ENCODE measurements at regions not wholly inside any gene's neighbourhood (a gene's known extent, or its start where the extent isn't known, plus 50 kb on each side); places are given as distances from the start of the nearest gene placed in this dataset.
"Not testable (repeated sequence)": the region's sequence is repeated elsewhere in the genome, so short reads cannot be mapped to it uniquely, and the experiment has no call there.

DNA sequence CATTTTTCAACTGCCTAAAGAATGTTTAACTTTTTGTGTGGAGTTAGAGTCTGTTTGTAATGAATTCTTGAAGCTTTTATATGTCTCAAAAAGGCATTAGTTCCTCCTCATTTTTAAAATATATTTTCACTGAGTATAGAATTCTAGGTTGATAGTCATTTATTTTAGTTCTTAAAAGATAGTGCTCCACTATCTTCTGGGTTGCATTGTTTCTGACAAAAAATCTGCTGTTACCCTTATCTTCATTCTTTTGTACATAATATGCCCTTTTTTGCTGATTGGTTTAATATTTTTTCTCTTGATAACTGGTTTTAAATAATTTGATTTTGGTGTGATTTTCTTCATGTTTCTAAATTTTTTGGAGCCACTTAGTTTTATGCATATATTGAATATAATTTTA lies 754.7 kb upstream of the GYPC start:
- DNase-seq: no peak

DNA sequence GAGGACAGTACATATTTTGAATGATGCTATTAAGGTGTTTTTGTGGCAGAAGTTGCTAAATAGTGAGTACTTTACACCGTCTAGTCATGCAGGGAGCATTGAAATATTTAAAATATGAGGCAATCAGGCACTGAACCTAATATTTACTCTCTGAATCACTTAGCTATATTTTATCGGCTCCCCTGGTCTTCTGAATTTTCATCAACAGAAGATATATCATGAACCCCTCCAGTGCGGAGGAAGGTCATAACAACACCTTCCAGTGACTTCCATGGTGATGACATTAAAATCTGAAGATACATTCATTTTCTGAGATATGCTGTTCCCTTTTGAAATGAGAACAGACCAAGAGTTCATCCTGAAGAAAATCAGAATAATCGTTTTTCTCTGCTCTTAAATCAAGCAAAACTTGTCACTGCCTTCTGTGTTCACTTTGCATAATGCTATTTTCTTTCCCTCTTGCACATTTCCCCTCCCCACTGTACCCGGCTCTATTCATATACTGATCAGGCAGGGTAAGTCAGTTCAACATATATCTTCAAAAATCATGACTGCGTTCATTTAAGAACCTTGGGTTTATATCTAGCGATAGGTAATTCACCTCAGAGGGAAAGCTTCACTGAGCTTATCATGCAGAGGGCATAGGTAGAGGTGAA lies 729.9 kb upstream of the GYPC start:
- DNase-seq: no peak

DNA sequence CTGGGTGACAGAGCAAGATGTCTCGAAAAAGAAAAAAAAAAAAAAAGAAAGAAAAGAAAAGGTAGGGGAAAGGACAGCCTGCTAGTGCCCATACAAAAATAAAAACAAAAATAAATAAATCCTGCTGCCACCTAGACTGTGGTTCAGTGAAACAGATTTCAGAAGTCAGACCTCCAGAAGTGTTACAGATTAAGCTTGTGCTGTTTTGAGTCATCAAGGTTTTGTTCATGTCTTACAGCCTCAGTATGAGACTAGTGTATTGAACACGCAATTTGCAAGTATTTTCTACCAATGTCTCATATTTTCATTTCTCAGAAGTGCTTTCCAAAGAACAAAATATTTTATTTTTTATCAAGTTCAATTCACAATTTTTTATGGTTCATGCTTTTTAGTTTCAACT lies 720.4 kb upstream of the GYPC start:
- DNase-seq: no peak

DNA sequence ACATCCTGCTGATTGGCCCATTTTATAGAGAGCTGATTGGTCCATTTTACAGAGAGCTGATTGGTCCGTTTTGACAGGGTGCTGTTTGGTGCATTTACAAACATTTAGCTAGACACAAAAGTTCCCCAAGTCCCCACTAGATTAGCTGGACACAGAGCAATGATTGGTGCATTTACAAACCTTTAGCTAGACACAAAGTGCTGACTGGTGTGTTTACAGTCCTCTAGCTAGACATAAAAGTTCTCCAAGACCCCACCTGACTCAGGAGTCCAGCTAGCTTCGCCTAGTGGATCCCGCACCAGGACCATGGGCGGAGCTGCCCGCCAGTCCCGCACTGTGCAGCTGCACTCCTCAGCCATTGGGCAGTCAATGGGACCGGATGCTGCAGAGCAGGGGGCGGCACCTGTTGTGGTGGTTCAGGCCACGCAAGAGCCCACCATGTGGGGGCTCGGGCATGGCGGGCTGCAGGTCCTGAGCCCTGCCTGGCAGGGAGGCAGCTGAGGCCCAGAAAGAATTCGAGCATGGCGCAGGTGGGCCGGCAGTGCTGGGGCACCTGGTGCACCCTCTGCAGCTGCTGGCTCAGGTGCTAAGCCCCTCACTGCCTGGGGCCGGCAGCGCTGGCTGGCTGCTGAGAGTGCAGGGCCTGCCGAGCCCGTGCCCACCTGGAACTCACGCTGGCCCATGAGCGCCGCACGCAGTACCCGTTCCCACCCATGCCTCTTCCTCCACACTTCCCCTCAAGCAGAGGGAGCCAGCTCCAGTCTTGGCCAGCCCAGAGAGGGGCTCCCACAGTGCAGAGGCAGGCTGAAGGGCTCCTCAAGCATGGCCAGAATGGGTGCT lies 713.2 kb upstream of the GYPC start:
- DNase-seq: no peak

DNA sequence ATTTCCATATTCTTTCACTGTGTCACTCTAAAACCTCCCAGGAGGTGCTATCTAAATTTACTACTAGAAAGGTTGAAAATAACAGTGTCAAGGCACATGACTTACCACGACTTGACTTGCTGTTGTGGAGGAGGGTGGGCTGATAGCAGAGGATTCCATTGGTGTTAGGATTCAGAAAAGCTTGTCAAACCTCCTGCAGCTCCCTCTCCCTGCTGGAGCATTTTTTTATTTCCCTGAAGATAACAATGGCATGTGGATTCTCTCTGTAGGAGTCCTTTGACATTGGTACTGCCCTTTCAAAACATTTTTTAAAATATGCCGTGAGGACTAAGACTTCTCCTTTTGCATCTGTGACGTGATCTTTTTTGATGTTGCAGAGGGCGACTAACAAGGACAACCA lies 696.9 kb upstream of the GYPC start:
- no peak for DNase-seq

DNA sequence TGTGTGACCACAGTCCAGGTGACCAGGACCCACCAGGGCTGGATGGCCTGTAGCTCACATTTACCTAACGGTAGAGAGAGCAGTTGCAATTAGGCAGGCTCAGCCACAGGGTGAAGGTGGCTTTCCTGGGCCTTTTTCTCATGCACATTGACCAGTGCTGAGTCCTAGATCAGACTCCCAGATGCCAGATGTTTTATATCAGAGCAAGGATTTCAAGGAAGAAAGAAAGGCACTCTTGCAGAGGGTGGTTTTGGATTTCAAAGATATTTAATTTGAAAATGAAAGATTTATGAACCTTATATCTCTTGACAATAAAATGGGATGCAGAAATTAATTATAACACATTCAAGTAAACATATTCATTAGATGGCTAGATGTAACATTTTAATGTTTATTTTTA lies 694.2 kb upstream of the GYPC start:
- no peak for DNase-seq

DNA sequence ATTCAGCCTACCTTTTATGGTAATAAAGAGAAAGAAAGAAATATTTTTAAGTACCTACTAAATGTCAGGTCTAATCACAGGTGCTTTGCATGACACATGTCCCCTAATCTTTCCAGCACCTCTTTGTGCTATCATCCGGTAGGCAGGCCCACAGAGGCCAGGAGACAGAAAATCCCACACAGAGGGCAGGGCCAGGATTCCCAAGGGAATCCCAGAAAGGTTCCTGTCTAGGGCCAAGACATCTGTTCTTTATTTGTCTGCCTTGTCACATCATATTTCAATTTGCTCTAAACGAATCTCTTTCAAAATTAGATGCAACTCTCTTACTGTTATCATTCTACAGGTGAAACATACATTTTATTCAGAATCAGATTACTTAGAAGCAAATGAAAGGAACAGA lies 676.1 kb upstream of the GYPC start:
- no peak for DNase-seq

DNA sequence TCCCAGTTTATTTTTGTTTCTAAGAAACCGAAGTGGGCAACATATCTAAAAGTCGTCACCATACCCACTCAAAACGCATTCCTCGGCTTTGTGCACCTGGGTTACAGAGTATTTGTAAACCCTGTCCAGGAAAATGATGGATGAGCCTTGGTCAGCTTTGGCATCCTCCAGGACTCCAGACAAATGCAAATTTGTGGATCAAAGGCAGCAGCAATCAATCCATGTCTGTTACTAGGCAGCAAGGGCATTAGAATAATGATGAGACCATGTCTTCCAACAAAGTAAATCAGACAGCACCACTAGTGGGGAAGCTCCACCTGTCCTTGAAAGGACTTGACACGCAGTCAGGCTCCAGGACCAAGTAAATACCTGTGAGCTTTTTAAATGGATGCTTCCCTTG lies 672.6 kb upstream of the GYPC start:
- DNase-seq: no peak

DNA sequence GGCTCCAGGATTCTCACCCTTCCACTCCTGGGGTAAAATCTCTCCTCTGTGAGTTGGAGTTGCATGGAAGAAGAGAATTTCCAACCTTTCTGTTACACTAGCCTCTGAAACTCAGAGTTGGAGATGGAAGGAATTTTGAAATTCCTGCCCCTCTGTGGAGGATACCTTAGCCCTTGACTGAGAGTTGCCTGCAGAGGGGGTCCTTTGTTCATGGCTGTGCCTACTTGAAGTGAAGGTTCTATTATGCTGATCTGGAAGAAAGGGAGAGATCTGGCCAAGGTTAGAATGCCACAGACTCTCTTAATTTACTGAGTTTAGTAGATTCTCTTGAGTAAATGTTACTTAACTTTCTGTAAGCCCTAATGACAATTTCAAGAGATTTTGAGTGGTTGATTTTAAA lies 626.6 kb upstream of the GYPC start:
- DNase-seq: no peak

DNA sequence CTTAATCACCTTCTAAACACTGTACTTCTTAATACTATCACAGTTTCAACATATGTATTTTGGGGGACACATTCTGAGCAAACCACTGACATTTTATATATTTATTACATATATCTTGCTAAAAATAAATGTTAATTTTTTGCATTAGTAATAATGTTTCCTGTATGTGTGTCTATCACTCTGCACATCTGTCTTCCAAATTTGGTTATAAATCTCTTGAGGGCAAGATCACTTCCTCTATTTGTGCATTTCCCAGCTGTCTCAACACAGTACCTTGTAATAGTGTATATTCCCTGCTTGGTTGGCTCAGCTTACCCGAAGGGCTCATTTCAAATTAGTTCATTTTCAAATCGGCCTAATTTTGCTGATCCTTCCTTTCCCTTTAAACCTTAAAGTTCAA lies 617.1 kb upstream of the GYPC start:
- no peak for DNase-seq

DNA sequence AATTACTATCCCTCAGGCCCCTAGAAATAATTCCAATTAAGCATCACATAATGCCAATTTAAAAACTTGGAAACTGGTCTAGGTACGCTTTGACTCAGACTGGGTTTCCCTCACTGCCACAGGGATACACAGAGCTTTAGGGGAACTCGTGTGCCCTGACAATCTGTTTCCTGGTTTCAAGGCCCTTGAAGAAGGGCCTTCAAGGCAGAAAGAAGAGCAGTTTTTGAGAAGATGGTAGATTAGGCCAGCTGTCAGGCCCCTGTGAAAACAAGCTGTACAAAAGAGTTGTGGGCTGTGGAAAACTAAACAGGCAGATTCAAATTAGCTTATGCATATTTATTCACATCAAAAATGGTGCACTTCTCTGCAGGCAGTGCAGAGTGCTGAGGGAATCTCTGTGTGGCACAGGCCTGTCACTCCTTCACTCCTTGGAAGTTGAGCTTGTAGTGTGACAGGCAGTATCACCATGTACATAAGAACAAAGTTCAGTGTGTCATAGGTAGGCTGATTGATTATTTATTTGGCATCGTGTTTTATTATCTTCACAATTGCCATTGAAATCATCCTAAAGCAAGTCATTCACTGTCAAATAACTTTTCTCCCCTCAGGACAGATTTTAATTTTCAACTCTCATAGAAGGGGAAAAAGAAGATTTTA lies 614.4 kb upstream of the GYPC start:
- DNase-seq: no peak

DNA sequence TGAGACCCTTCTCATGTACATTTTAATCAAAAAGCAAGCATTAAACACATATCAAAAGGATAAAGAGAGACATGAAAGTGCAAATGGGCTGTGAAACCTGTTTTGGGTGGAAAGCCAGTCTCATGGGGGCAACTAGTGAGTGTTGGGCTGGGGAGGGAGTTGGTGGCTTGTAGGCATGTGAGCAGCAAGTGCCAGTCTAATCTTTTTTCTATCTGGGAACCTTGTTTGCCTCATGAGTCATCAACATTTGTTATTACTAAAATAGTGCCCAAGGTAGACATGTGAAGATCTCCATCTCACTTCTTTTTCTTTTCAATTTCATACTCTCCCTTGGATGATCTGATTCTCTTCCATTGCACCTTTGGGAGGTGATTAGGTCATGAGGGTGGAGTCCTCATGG lies 613.9 kb upstream of the GYPC start:
- no peak for DNase-seq

DNA sequence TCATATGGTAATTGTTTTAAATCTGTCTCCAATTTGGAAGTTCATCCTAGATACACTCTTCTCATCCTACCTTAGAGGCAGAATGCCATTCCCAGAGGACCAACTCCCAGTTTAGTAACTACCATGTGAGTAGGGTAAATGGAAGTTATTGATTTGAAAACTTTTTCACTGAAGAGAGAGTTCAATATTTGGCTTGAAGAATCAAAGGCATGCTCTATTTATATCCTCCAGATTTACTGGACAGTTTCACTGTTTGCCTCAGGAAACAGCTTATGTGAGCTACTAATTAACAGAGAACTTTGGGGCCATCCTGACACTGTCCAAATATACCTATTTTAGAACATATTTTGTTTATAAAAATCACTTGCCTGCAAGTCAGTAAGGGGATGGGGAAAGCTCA lies 607.2 kb upstream of the GYPC start:
- DNase-seq: no peak

DNA sequence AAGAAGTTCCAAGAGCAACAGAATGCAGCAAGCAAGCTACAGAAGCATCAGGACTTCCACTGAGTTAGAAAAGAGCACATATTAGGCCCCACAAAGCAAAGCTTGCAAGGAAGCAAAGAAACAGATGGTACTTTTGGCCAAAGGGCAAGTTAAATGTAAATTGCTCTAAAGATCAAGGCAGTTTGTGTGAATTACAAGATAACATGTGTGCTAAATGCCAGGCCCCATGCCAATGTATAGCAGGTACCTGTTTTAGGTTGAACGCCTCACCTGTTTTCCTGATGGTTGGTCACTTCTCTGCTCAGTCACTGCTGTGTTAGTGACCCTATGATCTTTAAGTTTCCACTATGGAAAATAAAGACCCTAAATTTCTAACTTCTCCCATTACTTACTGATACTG lies 606.5 kb upstream of the GYPC start:
- DNase-seq: no peak

DNA sequence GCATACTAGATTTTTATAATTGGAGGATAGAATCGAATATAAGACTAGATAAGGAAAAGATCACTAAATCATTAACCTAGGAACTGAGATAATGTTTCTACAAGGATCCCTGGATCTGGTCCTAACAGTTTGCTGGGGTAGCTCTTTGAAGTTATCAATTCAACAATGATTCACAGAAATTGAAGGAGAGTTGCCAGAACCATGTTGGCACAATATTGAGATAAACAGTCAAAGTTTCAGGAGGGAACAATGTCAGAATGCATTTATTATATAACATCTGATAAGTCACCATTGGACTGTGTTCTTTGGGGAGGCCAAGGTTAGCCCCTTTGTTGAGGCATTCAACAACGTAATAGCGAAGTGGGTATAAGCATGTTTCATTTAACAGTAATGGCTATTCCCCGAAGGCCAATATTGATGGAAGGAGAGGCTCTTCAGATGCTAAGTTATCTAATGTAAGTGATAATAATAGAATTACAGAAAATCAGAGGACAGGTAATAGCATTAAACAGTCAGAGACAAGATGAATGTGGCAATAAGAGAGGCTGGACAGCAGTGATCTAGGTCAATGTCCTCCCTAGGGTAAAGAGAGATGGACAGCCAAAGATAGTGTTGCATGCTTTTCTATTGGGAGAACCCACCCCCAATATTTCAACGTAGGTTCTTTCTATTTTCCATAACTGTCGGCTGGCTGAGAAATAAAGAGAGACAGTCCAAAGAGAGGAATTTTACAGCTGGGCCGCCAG lies 604.8 kb upstream of the GYPC start:
- DNase-seq: no peak

DNA sequence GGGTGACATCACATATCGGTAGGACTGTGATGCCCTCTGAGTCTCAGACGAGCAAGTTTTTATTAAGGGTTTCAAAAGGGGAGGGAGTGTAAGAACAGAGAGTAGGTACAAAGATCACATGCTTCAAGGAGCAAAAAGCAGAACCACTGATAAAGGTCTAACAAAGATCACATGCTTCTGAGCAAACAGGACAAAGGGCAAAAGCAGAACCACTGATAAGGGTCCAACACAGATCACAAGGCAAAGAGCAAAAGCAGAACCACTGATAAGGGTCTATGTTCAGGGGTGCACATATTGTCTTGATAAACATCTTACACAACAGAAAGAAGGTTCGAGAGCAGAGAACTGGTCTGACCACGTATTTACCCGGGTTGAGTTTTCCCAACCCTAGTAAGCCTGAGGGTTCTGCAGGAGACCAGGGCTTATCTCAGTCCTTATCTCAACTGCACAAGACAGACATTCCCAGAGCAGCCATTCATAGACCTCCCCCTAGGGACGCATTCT lies 604.2 kb upstream of the GYPC start:
- DNase-seq: not testable (repeated sequence)

DNA sequence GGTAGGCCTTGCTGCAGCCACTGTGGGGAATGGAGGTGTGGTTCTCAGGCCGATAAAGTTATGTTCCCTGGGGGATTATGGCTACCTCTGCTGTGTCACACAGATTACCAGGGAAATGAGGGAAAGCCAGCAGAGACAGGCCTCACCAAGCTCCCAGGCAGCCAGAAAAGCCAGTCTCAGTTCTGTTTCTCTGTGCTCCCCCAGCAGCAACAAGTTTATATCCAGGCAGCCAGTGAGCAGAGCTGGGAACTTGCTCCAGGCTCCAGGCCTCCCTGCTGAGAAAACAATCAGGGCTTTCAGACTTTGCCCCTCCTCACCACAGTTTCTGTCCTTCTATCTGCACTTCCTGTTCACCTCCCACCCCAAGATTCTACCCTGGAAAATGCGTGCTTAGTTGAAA lies 596.6 kb upstream of the GYPC start:
- DNase-seq: no peak

DNA sequence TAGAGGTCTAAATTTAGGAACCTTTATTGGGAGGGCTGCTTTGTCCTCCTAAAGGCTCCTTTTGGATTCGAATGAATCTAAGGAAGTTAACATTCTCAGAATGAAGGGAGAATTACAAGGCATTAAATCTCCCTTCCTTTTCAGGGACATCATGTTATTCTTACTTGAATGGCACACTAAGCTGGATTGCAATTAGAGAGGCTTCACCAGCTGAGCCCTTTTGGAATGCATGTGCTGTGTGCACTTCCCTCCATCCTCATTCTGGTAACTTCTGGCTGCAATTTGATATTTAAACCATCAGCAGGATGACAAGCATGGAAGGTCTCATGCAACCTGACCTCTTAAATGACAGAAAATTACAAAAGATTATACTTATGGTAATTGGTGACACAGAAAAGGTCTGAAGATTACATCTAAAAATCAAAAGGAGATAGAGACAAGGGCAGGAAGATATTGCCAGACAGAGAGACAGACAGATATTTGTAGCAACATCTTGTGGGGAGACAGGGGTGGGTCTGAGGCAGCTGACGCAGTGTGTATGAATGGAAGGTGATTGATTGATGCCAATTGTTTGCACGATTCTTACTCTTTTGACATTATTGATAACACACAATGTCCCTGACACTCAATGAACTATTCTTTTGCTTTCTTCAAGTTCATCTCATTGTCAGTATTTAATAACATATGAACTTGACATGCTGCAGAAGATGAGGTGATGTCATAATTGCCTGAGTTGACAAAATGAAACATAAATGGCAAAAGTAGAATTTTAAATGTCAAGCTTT lies 570.8 kb upstream of the GYPC start:
- no peak for DNase-seq

DNA sequence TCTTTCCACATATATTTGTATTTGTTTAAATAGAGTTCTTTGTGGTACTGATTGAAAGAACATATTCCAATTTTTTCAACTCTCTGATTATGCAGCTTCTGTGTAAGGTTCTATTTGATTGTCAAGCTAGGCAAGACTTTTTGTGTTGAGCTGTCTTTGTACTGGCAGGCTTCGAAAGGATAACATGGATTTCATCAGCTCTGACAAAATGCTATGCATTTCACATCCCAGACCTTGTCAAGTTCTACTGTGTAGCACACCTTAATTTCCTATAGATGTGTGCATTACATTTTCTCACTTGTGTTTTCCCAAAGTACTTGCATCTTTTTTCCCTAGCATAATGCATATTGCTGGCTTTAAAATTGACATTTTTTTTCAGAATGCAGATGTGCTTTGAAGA lies 555.0 kb upstream of the GYPC start:
- DNase-seq: no peak

DNA sequence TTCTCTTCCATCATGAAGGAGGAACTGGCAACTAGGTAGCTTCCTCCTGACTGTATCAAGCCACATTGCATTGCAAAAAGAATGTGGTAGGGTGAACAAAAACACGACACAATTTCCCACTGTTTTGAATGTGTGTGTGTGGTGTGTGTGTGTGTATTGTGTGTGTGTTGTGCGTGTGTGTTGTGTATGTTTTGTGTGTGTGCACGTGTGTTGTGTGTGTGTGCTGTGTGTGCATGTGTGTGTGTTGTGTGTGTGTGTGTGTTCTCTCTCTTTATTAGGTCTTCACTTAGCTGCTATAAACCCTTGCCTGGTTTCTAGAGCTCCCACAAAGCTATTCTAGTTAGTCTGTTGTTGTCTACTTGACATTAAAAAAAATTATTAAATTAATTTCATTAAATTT lies 550.0 kb upstream of the GYPC start:
- no peak for DNase-seq

DNA sequence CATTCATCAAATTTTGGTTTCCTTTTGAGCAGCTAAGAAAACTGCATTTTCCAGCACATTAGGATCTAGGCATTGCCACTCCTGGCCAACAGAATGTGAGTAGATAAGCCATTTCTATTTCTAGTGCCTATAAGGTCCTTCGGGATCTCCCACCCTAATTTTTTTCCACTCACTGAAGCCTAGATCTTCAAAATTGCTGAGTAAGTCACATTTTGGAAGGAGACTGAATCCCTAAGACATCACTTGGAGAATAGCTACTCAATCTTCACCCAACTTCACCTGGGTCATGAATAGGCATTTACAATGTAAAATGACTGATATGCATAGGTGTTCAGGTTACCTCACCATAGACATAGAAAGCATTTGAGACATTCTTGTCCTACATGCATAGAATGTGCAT lies 548.1 kb upstream of the GYPC start:
- no peak for DNase-seq

DNA sequence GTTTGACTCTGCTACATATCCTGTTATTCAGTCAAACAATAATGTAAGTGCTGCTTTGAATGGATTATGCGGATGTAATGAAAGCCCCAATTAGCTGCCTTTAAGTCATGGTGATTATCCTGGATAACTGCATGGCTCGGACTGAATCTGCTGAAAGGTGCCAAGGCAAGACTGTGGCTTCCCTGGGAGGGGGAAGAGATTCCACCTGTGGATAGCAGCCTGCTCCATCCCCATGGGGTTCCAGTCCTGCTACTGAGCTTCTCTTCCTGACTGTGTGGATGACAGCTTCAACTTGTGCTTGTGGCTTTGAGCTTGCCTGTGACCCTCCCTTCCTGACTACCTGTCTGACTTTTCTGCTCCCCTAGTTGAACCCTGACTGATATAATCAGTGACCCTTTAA lies 540.0 kb upstream of the GYPC start:
- no peak for DNase-seq

DNA sequence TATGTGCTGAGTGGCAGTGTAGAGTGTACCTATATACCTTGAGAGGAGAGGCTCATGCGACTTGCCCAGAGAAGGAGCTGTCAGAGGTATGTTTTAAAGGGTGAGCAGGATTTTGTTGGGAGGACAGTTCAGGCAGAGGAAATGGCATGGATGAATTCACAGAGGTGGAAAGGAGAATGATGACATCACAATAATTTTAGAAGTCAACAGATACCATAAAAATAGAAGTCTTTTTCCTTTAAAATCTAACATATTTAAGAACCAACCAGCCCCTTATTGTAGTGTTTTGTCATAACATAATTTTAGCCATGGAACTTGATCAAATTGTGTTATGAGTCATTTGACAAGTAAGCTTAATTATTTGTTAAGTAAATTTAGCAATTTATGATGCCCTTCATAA lies 538.1 kb upstream of the GYPC start:
- no peak for DNase-seq
